ENCODE measurements at regions not wholly inside any gene's neighbourhood (a gene's known extent, or its start where the extent isn't known, plus 50 kb on each side); places are given as distances from the start of the nearest gene placed in this dataset.

GRCh38 chr18:34084635-34085034, 140.1 kb downstream of the NOL4 start:
- TF ChIP-seq CTCF (IDR thresholded peaks at IDR 0.05) (no peak), POLR2A (IDR thresholded peaks at IDR 0.05) (no peak), EP300 (IDR thresholded peaks at IDR 0.05) (no peak)

Data from tibial nerve (tissue), 4 donors.